CD4-positive, alpha-beta T cell treated with Interferon gamma for 1 hour (primary cell): ENCODE measurements at regions not wholly inside any gene's neighbourhood (a gene's known extent, or its start where the extent isn't known, plus 50 kb on each side); places are given as distances from the start of the nearest gene placed in this dataset.
A peak's percentile ranks its signal among the peaks of the same experiment; 100 is the strongest.
"Not testable (repeated sequence)": the region's sequence is repeated elsewhere in the genome, so short reads cannot be mapped to it uniquely, and the experiment has no call there.

Experiments used
- DNase-seq: peaks from one replicate; pipeline ENCODE4 v3.0.0-alpha.2; 2020

DNA sequence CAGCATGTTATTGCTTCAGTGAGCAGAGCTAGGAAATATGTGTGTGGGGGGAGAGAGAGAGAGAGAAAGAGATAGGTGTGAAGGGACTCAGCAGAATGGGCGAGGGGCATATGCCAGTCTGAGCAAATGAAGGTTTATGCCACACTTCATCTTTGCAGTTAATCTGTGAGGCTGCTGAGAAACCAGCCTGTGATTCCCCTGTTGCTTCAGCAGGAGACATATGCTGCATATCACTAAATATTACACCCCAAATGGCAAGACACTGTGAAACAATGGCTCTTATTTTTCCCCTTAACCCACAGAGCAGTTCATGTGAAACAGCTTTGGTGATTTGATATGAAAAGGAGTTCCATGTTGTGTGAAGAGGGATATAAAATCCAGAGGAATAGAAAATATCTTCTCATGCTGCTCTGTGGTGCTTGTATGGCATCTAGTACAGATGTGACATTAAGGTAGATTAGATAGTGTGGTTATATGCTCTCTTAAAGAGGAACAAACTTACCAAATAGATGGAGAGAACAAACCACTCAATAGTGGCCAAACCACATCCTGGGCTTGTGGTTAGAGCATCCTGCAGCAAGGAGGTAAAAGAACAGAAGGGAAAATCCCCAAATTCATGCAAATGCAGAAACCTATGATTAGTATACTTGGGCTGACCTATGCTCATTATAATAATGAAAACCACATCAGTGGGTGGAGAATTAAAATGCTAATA, 864.2 kb downstream of the FAM181B start:
- peak; percentile 78 for DNase-seq

- DNase-seq: no peak
Observed at GRCh38 chr11:81866896-81867295, 866.8 kb downstream of the FAM181B start.

GRCh38 chr11:81857386-81857785, 876.3 kb downstream of the FAM181B start:
- no peak for DNase-seq

- DNase-seq: no peak
Observed at GRCh38 chr11:81853791-81854190, 879.9 kb downstream of the FAM181B start.

GRCh38 chr11:81852896-81853295, 880.8 kb downstream of the FAM181B start:
- no peak for DNase-seq

DNA sequence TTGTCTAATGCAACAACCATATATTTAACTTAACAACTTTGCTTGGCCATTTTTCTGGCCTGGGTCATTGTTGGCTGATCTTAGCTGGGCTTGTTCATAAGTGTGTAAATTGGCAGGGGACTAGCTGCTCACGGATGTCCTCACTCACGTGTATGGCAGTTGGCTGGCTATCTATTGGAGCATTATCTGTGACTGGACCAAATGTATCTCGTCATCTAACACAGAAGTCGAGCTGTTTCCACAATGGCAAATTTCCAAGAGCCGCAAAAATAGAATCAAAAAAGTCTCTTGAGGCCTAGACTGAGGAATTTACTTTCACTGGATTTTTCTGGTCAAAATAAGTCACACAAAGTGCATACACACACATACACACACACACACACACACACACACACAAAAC, 893.3 kb downstream of the FAM181B start:
- no peak for DNase-seq

- DNase-seq: no peak
Observed at GRCh38 chr11:81839976-81840375, 893.7 kb downstream of the FAM181B start.

DNA sequence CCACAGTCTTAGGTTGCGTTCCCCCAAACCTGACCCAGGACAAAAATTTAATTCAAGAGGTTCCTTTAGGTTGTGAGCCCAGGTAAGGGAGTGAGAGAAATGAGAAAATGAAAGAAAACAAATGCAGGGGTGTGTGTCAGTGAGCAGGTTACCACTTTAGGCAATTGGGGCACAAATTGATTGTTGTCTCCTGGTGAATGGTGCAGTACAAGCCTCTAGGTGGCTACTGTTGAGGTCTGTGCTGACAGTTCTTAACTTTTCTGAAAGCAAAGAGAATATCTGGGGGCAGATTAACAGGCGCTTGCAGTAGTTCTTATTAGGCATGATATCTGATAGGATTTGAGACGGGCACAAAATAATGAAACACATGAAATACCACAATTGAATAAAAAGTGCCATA, 894.6 kb downstream of the FAM181B start:
- no peak for DNase-seq

DNA sequence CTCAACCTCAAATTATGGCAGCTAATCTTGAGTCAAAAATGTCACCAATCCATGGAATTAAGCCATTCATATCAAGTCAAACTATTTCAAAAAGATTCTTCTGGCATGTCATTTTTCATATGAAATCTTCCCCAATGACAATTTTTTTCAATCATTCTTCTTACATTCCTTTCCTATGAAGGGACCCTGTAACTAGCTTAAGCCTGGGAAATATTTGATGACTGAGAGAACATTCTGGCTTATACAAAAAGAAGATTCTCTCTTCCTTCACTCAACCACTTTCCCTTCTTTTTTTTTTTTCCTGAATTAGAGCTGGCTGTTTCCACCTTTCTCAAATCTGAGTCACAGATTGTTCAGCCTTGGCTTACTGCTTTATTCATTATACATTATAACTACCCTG, 903.7 kb downstream of the FAM181B start:
- no peak for DNase-seq

DNA sequence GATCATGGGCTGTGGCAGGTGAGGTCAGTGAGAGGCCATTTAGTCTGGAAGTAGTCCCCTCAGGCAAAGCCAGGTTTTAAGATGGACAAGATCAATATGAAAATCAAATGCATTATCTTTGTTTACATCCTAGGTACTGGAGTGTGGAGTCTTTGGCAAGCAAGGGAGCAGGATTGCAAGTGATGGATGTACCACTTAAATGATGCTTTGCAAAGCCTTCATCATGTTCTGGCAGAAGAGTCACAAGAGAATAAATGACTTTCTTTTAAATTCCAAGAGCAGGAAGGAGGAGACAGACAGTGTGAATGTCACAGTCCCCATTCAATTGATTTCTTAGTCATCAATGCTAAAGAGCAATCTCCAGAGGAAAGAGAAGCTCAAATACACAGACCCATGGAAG, 908.3 kb downstream of the FAM181B start:
- no peak for DNase-seq

DNA sequence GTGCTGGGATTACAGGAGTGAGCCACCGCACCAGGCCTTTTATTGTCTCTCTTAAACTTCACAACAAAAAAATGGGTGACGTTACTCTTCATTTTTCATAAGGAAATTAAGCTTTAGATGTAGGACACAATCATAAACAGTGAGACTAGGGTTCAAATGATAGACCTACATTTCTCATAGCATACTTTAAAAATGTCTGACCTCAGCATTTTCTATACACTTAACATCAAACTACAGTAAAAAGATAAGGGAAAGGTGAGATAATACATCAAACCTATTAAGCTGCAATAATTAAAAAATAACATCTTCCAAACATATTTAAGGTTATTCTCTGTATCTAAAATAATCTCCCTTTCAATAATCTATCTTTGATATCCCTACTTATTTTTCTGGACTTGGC, 914.2 kb downstream of the FAM181B start:
- DNase-seq: no peak

DNA sequence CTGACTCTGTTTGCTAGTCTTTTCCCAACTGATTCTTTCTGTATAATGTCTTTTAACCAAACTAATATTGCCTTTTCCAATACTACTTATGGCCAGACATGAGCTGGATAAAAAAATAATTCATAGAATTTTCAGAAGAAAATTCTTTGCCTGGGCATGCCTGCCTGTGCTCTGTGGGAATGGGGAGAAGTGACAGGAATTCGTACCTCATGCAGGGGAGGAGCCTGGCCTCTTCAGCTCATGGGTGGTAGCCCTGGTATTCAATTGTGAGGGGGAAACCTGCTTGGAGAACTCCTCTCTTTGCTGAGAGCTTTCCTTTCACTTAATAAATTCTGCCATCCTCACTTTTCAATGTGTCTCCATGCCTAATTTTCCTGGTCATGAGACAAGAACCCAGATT, 928.8 kb downstream of the FAM181B start:
- no peak for DNase-seq

GRCh38 chr11:81802591-81802990, 931.1 kb downstream of the FAM181B start:
- DNase-seq: no peak

- no peak for DNase-seq
Observed at GRCh38 chr11:81792416-81792815, 941.2 kb downstream of the FAM181B start.

GRCh38 chr11:81787584-81788049, 946.0 kb downstream of the FAM181B start:
- DNase-seq: no peak

- no peak for DNase-seq
Observed at GRCh38 chr11:81772166-81772565, 961.5 kb downstream of the FAM181B start.

DNA sequence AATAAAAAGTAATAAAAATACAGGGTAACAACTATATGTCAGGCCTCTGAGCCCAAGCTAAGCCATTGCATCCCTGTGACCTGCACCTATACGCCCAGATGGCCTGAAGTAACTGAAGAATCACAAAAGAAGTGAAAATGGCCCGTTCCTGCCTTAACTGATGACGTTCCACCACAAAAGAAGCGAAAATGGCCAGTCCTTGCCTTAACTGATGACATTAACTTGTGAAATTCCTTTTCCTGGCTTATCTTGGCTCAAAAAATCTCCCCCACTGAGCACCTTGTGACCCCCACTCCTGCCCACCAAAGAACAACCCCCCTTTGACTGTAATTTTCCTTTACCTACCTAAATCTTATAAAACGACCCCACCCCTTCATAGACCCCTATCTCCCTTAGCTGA, 963.8 kb downstream of the FAM181B start:
- not testable (repeated sequence) for DNase-seq

- DNase-seq: no peak
Observed at GRCh38 chr11:81756864-81757595, 976.6 kb downstream of the FAM181B start.

DNA sequence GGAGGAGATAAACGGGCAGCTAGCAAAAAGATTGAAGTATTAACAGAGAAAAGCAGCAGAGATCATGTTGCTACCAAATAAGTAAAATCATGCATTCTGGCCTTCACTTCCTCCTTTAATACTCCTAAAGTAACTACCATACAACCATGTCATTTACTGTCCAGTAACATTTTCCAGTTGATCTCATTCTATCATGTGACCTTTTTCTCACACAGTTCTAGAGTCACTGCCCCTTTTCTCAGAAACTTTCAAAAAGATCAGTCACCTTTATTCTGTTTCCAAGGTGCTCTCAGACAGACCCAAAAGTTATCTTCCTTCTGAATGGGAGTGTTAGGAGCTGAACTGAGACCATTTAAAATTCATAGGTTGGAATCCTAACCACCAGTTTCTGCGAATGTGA, 984.4 kb downstream of the FAM181B start:
- DNase-seq: no peak

GRCh38 chr11:81744336-81745116, 989.1 kb downstream of the FAM181B start:
- no peak for DNase-seq

GRCh38 chr11:81725701-81726100, 1008.0 kb downstream of the FAM181B start:
- no peak for DNase-seq

GRCh38 chr11:81717695-81718094, 1016.0 kb downstream of the FAM181B start:
- no peak for DNase-seq

DNA sequence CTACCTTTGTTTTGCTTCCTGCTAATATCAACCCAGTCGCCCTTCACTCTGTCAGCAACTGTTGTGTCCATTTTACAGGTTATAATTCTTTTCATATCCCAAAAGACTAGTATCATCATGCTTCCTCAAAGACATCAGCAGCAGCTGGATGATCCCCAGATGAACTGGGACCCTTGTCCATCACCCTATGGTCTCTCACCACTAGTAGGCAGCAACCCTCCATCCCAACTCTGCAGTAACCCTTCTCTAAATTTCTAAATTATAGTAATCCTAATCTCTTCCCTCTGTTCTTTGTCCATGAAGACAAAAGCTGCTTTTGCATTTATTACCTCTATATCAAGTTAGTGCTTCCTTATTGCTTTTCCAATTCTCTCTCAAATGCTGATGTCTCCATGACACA, 1025.8 kb downstream of the FAM181B start:
- DNase-seq: no peak

DNA sequence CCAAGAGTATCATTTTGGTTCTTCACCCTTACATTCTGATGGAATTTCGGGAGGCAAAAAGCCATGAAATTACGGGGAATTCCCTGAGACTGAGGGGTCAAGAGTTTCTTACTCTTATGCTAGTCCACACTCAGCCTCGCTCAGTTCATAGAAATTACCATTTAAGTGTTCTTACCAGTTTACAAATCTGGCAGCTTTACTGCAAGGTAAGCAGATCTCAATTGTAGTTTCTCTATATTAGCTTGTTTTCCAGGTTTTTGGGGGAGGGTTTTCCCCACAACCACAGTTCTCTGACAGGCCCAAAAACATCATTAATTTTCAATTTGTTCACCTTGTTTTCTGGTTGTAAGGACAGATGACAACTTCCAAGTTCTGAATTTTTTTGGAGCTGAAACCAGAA, 1028.4 kb downstream of the FAM181B start:
- DNase-seq: no peak
